T47D (cell line): ENCODE measurements at regions not wholly inside any gene's neighbourhood (a gene's known extent, or its start where the extent isn't known, plus 50 kb on each side); places are given as distances from the start of the nearest gene placed in this dataset.
"Not testable (repeated sequence)": the region's sequence is repeated elsewhere in the genome, so short reads cannot be mapped to it uniquely, and the experiment has no call there.

Experiments
- DNase-seq, 2 experiments: peaks; one replicate each; pipeline versions ENCODE4 v3.0.0 to v3.0.0-alpha.2; 2011 to 2012; ENCODE audit warnings: low read depth in 1 of 2, low spot score in 1 of 2
- JUND ChIP-seq: IDR thresholded peaks from 2 replicates; pipeline ENCODE4 v1.6.1; 2012; ENCODE audit warnings: low read depth
- in situ Hi-C: cut with HindIII; loops from 2 replicates; pipeline ENCODE4 v1.10.0; 2016; ENCODE audit warnings: low sequenced_read_pairs, low pct_unique_long_range_greater_than_20kb

DNA sequence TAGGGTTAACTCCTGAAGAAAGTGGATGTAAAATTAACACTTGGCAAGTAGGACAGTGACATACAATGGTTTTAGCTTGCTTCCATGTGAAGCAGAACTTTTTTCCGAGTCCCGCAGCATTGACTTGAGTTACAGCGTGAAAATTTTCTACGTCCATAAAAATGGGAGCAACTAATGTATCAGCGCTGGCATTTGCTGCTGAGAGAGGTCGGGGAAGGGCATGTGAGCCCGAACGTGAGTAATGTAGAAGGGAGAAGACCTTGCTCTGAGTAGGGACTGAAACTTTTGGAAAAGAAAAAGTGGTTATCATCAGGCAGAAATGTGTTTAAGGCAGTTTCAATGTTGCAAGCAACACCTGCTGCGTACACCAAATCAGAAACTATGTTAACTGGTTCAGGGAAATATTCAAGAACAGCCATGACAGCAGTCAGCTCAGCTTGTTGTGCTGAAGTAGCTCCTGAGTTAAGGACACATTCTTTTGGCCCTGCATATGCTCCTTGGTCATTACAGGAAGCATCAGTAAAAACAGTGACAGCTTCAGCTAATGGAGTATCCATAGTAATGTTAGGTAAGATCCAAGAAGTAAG, 70.9 kb upstream of the ARL4D start:
- TF ChIP-seq JUND, result no peak
- DNase-seq, result no peak
- in situ Hi-C loops, result no loop called here

DNA sequence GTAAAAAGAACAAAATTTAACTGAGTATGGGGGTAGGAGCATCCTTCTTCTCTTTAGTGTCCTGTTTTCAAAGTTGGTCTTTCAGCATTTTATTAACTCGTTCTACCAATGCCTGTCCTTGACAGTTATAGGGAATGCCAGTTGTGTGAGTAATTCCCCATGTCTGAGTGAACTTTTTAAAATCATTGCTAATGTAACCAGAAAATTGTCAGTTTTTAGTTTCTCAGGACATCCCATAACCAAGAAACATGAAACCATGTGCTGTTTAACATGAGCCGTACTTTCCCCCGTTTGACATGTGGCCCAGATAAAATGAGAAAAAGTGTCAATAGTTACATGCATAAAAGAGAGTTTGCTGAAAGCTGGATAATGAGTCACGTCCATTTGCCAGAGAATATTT, 71.4 kb upstream of the ARL4D start:
- DNase-seq, result no peak
- no peak for TF ChIP-seq JUND
- in situ Hi-C loops, result no loop called here

DNA sequence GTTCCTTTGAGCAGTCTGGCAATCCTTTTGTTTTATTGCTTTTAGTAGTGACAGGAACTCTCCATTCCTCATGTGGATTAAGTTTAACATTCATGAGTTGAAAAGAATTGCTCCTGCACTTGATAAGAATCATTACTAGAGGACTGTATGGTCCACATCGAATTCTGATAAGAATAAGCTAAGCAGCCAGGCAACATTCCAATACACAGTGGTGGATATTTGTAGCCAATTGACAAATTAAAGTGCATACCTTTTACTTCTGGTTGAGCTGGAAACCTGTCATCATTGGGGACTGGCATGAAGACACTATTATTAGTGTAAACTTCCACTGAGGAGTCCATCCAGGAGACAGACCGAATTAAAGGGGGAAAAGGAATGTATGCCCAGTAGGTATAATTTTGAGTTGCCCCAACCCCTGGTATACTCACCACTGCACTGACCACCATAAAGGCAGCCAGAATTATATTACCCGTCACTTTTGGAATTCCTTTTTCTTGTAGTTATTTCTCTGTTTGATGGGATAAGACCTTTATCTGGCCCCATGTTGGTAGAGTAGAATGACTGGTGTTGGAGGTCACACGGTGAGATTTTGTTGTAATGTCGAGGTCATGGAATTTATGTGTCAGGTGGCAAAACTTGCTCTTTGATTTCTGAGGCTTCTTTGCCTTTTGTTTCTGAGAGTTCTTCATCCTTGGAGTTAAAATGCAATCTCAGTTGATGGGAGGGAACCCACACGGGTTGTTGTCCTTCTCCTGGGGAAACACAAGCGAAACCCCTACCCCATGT, 72.1 kb upstream of the ARL4D start:
- DNase-seq, result no peak
- TF ChIP-seq JUND, result no peak
- in situ Hi-C loops, result no loop called here

DNA sequence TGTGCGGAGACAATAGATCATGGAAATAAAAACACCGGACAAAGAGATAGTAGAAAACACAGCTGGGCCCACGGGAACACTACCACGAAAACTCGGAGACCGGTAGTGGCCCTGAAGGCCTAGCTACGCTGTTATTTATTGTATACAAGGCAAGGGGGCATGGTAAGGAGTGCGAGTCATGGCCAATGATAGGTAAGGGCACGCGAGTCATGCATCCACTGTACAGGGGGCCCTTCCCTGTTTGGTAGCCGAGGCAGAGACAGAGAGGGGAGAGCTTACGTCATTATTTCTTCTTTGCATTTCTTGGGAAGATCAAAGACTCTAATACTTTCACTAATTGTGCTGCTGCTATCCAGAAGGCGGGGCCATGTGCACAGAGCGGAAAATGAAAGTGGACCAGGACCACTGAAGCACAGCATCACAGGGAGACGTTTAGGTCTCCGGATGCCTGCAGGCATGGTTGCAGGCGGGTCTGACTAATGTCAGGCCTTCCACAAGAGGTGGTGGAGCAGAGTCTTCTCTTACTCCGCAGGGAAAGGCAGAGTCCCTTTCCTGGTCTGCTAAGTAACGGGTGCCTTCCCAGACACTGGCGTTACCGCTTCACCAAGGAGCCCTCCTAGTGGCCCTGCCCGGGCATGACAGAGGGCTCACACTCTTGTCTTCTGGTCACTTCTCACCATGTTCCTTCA, 74.4 kb upstream of the ARL4D start:
- DNase-seq, result peak in 1 of 2 experiments; percentile 62
- in situ Hi-C loops, result no loop called here
- TF ChIP-seq JUND, result no peak

DNA sequence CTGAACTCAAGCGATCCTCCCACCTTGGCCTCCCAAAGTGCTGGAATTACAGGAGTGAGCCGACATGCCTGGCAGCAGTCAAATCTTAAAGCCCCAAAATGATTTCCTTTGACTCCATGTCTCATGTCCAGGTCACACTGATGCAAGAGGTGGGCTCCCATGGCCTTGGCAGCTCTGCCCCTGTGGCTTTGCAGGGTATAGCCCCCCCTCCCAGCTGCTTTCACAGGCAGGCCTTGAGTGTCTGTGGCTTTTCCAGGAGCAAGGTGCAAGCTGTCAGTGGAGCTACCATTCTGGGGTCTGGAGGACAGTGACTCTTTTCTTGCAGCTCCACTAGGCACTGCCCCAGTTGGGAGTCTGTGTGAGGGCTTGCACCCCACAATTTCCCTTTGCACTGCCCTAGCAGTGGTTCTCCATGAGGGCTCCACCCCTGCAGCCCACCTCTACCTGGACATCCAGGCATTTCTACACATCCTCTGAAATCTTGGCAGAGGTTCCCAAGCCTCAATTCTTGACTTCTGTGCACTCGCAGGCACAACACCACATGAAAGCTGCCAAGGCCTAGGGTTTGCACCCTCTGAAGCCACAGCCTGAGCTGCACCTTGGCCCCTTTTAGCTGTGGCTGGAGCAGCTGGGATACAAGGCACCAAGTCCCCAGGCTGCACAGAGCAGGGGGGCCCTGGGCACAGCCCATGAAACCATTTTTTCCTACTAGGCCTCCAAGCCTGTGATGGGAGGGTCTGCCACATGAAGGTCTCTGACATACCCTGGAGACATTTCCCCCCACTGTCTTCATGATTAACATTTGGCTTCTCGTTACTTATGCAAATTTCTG, 79.3 kb upstream of the ARL4D start:
- DNase-seq, result no peak
- in situ Hi-C loops, result no loop called here
- no peak for TF ChIP-seq JUND

DNA sequence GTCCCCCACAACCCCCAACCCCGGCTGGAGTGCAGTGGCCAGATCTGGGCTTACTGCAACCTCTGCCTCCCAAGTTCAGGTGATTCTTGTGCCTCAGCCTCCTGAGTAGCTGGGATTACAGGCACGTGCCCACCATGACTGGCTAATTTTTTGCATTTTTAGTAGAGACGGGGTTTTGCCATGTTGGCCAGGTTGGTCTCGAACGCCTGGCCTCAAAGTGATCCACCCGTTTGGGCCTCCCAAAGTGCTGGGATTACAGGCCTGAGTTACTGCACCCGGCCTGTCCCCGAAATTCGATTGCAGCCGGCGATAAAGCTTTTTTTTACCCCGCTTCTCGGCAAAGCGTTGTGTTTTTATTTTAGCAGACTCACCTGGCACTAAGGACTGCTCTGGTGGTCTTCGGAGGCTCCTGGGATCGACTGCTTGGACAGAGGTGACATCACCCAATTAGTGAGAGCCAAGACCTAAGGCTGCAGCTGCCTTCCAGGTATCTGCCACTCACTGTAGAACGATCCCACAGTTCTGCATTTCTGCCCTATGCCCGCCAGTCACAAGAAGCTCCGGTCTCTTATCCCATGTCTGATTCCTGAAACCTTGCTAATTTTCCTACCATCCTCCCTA, 82.2 kb upstream of the ARL4D start:
- no peak for TF ChIP-seq JUND
- in situ Hi-C loops, result no loop called here
- no peak for DNase-seq

DNA sequence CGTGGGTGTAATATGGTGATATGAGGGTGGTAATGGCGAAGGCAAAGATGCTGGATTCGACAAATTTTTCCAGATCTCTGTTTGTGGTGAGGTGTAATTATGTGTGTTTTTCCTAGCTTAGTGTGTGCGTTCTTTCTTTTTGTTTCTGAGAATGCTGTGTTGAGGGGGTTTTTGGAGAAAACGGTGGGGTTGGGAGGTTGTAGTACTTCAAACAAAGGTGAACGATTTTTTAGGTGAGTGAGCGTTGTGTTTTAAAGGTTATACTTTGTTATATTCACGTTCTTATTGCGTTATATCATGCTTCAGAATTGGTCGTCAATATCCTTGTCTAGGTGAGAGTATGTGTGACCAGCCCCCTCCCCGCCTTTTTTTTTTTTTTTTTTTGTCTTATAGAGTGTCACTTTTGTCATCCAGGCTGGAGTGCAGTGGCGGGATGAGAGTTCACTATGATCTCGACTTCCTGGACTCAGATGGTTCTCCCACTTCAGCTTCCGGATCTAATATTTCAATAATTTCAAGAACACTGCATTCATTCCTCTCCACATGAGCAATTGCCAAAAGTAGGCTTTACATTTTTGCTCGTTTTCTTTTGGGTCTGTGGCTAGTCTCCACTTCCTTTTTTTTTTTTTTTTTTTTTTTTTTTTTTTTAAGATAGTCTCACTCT, 82.2 kb upstream of the RNU2-1 start:
- no peak for TF ChIP-seq JUND
- in situ Hi-C loops, result no loop called here
- DNase-seq, result no peak

DNA sequence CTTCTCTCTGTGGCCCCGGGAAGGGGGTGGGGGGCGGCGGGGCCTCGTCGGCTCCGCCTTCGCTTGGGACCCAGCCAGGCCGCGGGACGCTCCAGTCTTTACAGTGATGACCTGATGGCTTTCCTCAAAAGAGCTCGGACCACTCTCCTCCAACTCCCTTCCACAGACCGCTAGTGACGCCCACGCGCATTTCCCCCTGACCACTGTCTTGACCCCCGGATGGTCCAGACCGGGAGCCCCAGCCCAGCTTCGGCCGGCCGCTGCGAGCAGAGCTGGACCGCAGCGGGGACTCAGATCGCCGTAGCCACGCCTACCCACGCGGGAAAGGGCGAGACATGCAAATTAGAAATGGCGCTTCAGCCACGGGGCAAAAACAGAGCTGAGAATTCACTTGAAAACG, 81.6 kb upstream of the RNU2-1 start:
- no peak for DNase-seq
- in situ Hi-C loops, result no loop called here
- TF ChIP-seq JUND, result no peak

DNA sequence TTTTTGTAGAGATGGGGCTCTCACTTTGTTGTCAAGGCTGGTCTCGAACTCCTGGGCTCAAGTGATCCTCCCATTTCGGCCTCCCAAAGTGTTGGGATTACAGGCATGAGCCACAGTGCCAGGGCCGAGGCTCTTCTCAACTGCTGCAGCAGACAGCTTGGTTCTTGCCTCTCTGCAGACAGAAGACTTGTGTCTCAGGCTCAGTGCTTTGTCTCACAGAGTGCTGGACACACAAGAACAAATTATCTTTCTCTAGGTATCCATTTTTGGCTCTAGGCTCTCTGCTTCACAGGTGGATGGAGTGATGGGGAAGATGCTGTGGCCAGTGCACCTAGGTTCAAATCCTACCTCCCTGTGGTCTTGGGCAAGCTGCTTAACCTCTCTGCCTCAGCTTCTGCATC, 80.8 kb upstream of the RNU2-1 start:
- no peak for DNase-seq
- no peak for TF ChIP-seq JUND
- in situ Hi-C loops, result no loop called here

DNA sequence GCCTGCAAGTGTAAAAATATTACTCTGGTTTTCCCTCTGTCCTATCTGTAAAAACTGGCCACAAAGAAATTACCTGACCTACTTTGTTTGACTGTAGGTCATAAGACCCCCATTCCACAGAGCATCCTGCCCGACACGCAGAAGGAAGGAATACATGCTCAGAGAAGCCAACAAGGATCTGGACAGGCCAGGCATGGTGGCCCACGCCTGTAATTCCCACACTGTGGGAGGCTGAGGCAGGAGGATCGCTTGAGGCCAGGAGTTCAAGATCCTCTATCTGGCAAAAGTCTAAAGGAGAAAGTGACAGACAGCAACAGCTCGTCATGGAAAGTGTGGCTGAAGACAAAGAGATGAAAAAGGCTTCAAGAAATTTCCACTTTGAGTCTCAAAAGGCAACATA, 78.2 kb upstream of the RNU2-1 start:
- no peak for TF ChIP-seq JUND
- in situ Hi-C loops, result no loop called here

DNA sequence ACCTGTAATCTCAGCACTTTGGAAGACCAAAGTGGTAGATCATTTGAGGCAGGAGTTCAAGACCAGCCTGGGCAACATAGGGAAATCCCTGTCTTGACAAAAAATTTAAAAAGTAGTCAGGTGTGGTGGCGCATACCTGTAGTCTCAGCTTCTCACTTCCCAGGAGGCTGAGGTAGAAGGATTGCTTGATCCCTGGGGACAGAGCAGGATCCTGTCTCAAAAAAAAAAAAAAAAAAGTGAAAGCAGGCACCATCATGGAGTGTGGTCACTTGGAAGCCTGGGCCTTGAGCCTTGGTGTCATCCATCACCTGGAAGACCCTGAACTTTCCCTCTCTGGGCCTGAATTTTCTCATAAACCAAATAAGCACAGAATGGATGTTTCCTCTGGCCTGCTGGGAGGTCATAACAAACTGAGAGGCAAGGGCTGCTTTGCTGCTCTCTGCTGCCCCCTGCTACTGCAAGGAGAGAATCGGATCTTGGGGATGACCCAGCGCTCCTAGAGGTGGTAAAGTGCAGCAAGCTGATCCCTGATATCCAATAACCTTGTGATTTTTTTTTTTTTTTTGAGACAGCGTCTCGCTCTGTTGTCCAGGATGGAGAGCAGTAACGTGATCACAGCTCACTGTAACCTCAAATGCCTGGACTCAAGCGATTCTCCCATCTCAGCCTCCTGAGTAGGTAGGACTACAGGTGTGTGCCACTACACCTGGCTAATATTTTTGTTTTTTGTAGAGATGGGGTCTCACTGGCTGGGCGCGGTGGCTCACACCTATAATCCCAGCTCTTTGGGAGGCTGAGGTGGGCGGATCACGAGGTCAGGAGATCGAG, 75.9 kb upstream of the RNU2-1 start:
- no peak for TF ChIP-seq JUND
- in situ Hi-C loops, result no loop called here
- DNase-seq, result no peak

More for the DNA sequence above, 78.2 kb upstream of the RNU2-1 start:
- DNase-seq, result no peak

DNA sequence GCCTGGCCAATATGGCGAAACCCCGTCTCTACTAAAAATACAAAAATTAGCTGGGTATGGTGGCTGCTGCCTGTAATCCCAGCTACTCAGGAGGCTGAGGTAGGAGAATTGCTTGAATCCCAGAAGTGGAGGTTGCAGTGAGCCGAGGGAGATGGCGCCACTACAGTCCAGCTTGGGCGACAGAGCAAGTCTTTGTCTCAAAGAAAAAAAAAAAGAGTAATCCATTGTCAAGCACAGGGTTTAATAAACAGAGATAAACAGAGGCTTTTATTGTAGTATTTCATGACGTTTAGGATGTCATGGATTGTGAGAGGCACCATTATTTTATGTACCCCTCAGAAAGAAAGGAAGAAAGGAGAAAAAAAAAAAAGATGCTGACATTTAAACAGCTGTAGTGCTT, 75.2 kb upstream of the RNU2-1 start:
- DNase-seq, result no peak
- no peak for TF ChIP-seq JUND
- in situ Hi-C loops, result no loop called here

DNA sequence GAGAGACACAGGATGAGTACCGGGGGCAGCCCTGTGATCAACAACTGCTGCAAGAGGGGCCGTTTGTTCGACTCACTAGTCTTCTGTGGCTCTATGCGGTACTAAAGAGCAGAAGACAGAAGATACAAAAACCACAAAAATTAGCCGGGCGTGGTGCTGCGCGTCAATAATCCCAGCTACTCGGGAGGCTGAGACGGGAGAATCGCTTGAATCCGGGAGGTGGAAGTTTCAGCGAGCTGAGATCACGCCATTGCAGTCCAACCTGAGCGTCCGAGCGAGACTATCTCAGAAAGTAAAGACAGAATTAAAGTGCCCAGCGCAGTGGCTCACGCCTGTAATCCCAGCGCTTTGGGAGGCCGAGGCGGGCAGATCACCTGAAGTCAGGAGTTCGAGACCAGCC, 71.0 kb upstream of the RNU2-1 start:
- DNase-seq, in situ Hi-C loops: not testable (repeated sequence)

DNA sequence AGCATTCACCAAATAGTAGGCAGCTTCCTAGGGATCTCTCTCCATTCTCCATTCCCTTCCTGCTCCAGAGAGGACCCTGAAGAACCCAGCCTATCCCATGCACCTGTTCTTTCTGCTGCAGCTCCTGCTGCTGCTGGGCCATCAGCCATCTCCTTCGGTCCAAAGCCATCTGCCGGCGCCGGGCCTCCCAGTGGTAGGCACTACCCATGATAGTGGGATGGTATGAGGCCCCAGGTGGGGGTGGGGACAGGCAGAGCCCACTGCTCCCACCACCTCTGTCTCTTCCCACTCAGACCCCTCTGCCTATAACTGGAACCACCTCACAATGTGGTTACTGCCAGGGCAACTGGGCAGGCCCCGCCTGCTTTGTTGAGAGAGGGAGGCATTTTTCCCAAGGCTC, 69.3 kb upstream of the RNU2-1 start:
- DNase-seq, in situ Hi-C loops: not testable (repeated sequence)

DNA sequence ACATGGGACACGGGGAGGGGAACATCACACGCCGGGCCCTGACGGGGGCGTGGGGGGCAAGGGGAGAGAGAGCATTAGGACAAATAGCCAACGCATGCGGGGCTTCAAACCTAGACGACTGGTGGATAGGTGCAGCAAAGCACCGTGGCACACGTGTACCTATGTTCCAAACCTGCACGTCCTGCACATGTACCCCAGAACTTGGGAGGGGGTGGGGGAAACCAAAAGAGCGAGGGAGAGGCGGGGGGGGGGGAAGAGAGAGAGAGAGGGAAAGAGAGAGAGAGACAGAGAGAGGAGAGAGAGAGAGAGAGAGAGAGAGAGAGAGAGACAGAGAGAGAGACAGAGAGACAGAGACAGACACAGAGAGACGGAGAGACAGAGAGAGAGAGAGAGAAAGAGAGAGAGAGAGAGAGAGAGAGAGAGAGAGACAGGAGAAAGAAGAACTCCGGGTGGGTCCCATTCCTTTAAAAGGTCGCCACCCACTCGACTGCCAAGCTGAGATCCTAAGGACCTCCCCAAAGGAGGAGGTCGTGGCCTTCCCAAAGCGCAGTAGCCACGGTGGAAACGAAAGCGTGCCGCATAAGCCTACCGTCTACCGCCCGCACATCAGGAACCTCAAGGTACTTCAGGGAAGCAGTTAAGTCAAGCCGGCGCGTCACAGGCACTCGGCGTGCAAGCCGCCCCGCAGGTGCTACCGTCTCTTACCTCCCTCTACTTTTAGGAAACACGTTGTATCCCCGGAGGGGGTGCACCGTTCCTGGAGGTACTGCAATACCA, 65.7 kb upstream of the RNU2-1 start:
- in situ Hi-C loops, DNase-seq: not testable (repeated sequence)

DNA sequence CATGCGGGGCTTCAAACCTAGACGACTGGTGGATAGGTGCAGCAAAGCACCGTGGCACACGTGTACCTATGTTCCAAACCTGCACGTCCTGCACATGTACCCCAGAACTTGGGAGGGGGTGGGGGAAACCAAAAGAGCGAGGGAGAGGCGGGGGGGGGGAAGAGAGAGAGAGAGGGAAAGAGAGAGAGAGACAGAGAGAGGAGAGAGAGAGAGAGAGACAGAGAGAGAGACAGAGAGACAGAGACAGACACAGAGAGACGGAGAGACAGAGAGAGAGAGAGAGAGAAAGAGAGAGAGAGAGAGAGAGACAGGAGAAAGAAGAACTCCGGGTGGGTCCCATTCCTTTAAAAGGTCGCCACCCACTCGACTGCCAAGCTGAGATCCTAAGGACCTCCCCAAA, 55.9 kb upstream of the RNU2-1 start:
- DNase-seq, in situ Hi-C loops: not testable (repeated sequence)
